Thyroid gland (tissue), 4 donors: ENCODE measurements at regions not wholly inside any gene's neighbourhood (a gene's known extent, or its start where the extent isn't known, plus 50 kb on each side); places are given as distances from the start of the nearest gene placed in this dataset.

ENCODE experiments used
- DNase-seq, 2 donors: peaks; one replicate each; pipeline ENCODE4 v3.0.0-alpha.2; 2019
- H3K27ac ChIP-seq, 3 donors: fragments of 200-600 bp; sonication (generic); 1 replicate in 2 of 3; 2 replicates in 1 of 3; pipeline ENCODE4 v1.5.1; 2016 to 2019; ENCODE audit warnings: mild to moderate bottlenecking in 1 of 3, moderate library complexity in 1 of 3
- H3K27me3 ChIP-seq: fragments of 200-600 bp; sonication (generic); one replicate; pipeline ENCODE4 v1.5.1; 2019
- H3K36me3 ChIP-seq, 2 donors: fragments of 200-600 bp; sonication (generic); one replicate each; pipeline ENCODE4 v1.5.1; 2016 to 2019
- H3K4me1 ChIP-seq, 2 donors: fragments of 200-600 bp; sonication (generic); one replicate each; pipeline ENCODE4 v1.5.1; 2017 to 2019
- H3K4me3 ChIP-seq, 3 donors: fragments of 200-600 bp; sonication (generic); replicated peaks in 1 of 3; 1 replicate in 2 of 3; 2 replicates in 1 of 3; pipeline ENCODE4 v1.5.1; 2016; ENCODE audit warnings: mild to moderate bottlenecking in 1 of 3
- H3K9me3 ChIP-seq: fragments of 200-600 bp; sonication (generic); one replicate; pipeline ENCODE4 v1.5.1; 2017
- CTCF ChIP-seq, 6 experiments: fragments of 200-600 bp in 3 of 6; fragments of 450-650 bp in 3 of 6; sonication (generic) in 3 of 6; IDR thresholded peaks; one replicate each; pipeline ENCODE4 v1.5.1; 2016 to 2019; ENCODE audit warnings: antibody characterized with exemption in 6 of 6, mild to moderate bottlenecking in 2 of 6, inconsistent platforms in 1 of 6, moderate library complexity in 1 of 6
- POLR2A ChIP-seq, 2 donors: fragments of 450-650 bp; IDR thresholded peaks; one replicate each; pipeline ENCODE4 v1.6.1; 2017; ENCODE audit warnings: antibody characterized with exemption in 2 of 2, mild to moderate bottlenecking in 2 of 2, moderate library complexity in 1 of 2
- WGBS, 2 donors: methylation state at CpG; one replicate each; pipeline ENCODE4 v1.1.5; 2017; 5-methylcytosine and 5-hydroxymethylcytosine counted together
- intact Hi-C: fragments of 100-400 bp; cut with DNase I; formaldehyde crosslinking; loops from one replicate; pipeline ENCODE4 v1.15.1; 2023

- WGBS, 2 donors, result 65 to 75% methylated on average over 1 of the region's 1 CpG
- TF ChIP-seq POLR2A (IDR thresholded peaks at IDR 0.05) (no peak), CTCF (IDR thresholded peaks at IDR 0.05) (no peak)
- H3K27me3 ChIP-seq, result no peaks in the 10 kb centered on the region
- H3K36me3 ChIP-seq, result no peaks in the 10 kb centered on the region
- no peaks in the 10 kb centered on the region for H3K4me1 ChIP-seq
- no peak for DNase-seq
- H3K27ac ChIP-seq, result no peak overlapping the region
- no peaks in the 10 kb centered on the region for H3K9me3 ChIP-seq
- intact Hi-C loops, result no loop called here
- no peak overlapping the region for H3K4me3 ChIP-seq
These were observed 1731.6 kb upstream of the CELF4 start for GRCh38 chr18:39297225-39297624.

- intact Hi-C loops, result no loop called here
- Histone ChIP-seq H3K27me3 (no peaks in the 10 kb centered on the region), H3K4me3 (no peak overlapping the region), H3K27ac (no peak overlapping the region), H3K4me1 (no peaks in the 10 kb centered on the region), H3K36me3 (no peaks in the 10 kb centered on the region), H3K9me3 (no peaks in the 10 kb centered on the region)
- DNase-seq, result no peak
- no peak for TF ChIP-seq CTCF (IDR thresholded peaks at IDR 0.05)
- TF ChIP-seq POLR2A (IDR thresholded peaks at IDR 0.05), result no peak
- 94 to 96% methylated on average over 10 of the region's 10 CpGs for WGBS, 2 donors
These were observed 1730.8 kb upstream of the CELF4 start for GRCh38 chr18:39296293-39296888.

GRCh38 chr18:39276764-39277163, 1711.2 kb upstream of the CELF4 start:
- Histone ChIP-seq H3K27ac (no peak overlapping the region), H3K4me3 (no peak overlapping the region), H3K9me3 (no peaks in the 10 kb centered on the region), H3K27me3 (no peaks in the 10 kb centered on the region), H3K4me1 (no peaks in the 10 kb centered on the region), H3K36me3 (no peaks in the 10 kb centered on the region)
- no peak for DNase-seq
- TF ChIP-seq POLR2A (IDR thresholded peaks at IDR 0.05), result no peak
- TF ChIP-seq CTCF (IDR thresholded peaks at IDR 0.05), result no peak
- intact Hi-C loops, result no loop called here

- Histone ChIP-seq H3K4me3 (no peak overlapping the region), H3K27me3 (no peaks in the 10 kb centered on the region), H3K9me3 (no peaks in the 10 kb centered on the region), H3K36me3 (no peaks in the 10 kb centered on the region), H3K27ac (no peak overlapping the region), H3K4me1 (no peaks in the 10 kb centered on the region)
- DNase-seq, result no peak
- intact Hi-C loops, result no loop called here
- 17 to 20% methylated on average over 1 of the region's 1 CpG for WGBS, 2 donors
- no peak for TF ChIP-seq POLR2A (IDR thresholded peaks at IDR 0.05)
- TF ChIP-seq CTCF (IDR thresholded peaks at IDR 0.05), result no peak
These were observed 1708.9 kb upstream of the CELF4 start for GRCh38 chr18:39274535-39274934.

GRCh38 chr18:39272230-39272629, 1706.6 kb upstream of the CELF4 start:
- no peak overlapping the region for H3K4me3 ChIP-seq
- WGBS, 2 donors, result 88 to 97% methylated on average over 1 of the region's 1 CpG
- no peaks in the 10 kb centered on the region for H3K9me3 ChIP-seq
- TF ChIP-seq POLR2A (IDR thresholded peaks at IDR 0.05) (no peak), CTCF (IDR thresholded peaks at IDR 0.05) (no peak)
- no peaks in the 10 kb centered on the region for H3K27me3 ChIP-seq
- no peak for DNase-seq
- no peaks in the 10 kb centered on the region for H3K36me3 ChIP-seq
- intact Hi-C loops, result no loop called here
- H3K4me1 ChIP-seq, result no peaks in the 10 kb centered on the region
- H3K27ac ChIP-seq, result no peak overlapping the region
